NCI-H524 (cell line): ENCODE measurements at regions not wholly inside any gene's neighbourhood (a gene's known extent, or its start where the extent isn't known, plus 50 kb on each side); places are given as distances from the start of the nearest gene placed in this dataset.
"Not testable (repeated sequence)": the region's sequence is repeated elsewhere in the genome, so short reads cannot be mapped to it uniquely, and the experiment has no call there.

Experiments
- DNase-seq, 2 experiments: peaks; one replicate each; lab custom pipeline; 2025; lab: John Stamatoyannopoulos, UW

GRCh38 chr6:68158256-68158655, 476.8 kb upstream of the ADGRB3 start:
- DNase-seq = no peak

- DNase-seq = peak in 1 of 2 experiments; percentile 2
Observed at GRCh38 chr6:68144667-68145066, 490.4 kb upstream of the ADGRB3 start.

- DNase-seq = no peak
Observed at GRCh38 chr6:68141190-68141589, 493.9 kb upstream of the ADGRB3 start.

GRCh38 chr6:68139130-68139529, 496.0 kb upstream of the ADGRB3 start:
- DNase-seq = no peak

GRCh38 chr6:68134796-68135195, 500.3 kb upstream of the ADGRB3 start:
- DNase-seq = no peak

- DNase-seq = no peak
Observed at GRCh38 chr6:68128211-68128610, 506.9 kb upstream of the ADGRB3 start.

- DNase-seq = no peak
Observed at GRCh38 chr6:68127074-68127473, 508.0 kb upstream of the ADGRB3 start.

- DNase-seq = no peak
Observed at GRCh38 chr6:68126089-68126749, 508.9 kb upstream of the ADGRB3 start.

GRCh38 chr6:68122975-68123374, 512.1 kb upstream of the ADGRB3 start:
- DNase-seq = not testable (repeated sequence)

GRCh38 chr6:68122032-68122431, 513.0 kb upstream of the ADGRB3 start:
- no peak for DNase-seq

GRCh38 chr6:68120954-68121353, 514.1 kb upstream of the ADGRB3 start:
- not testable (repeated sequence) for DNase-seq

GRCh38 chr6:68114463-68115047, 520.5 kb upstream of the ADGRB3 start:
- no peak for DNase-seq

- DNase-seq = no peak
Observed at GRCh38 chr6:68108233-68108835, 526.7 kb upstream of the ADGRB3 start.

GRCh38 chr6:68094070-68094469, 541.0 kb upstream of the ADGRB3 start:
- no peak for DNase-seq

- DNase-seq = no peak
Observed at GRCh38 chr6:68087399-68088133, 547.5 kb upstream of the ADGRB3 start.

- DNase-seq = no peak
Observed at GRCh38 chr6:68086199-68086598, 548.9 kb upstream of the ADGRB3 start.

GRCh38 chr6:68085599-68085998, 549.5 kb upstream of the ADGRB3 start:
- not testable (repeated sequence) for DNase-seq

- no peak for DNase-seq
Observed at GRCh38 chr6:68082086-68082485, 553.0 kb upstream of the ADGRB3 start.

- DNase-seq = no peak
Observed at GRCh38 chr6:68080074-68080473, 555.0 kb upstream of the ADGRB3 start.

GRCh38 chr6:68077661-68078060, 557.4 kb upstream of the ADGRB3 start:
- DNase-seq = no peak

- DNase-seq = no peak
Observed at GRCh38 chr6:68071740-68072139, 563.3 kb upstream of the ADGRB3 start.

GRCh38 chr6:68069921-68070710, 565.0 kb upstream of the ADGRB3 start:
- no peak for DNase-seq
